Uterus (tissue), 2 donors: ENCODE measurements at regions not wholly inside any gene's neighbourhood (a gene's known extent, or its start where the extent isn't known, plus 50 kb on each side); places are given as distances from the start of the nearest gene placed in this dataset.

Source experiments
- CTCF ChIP-seq, 4 experiments: fragments of 200-600 bp in 2 of 4; fragments of 450-650 bp in 2 of 4; sonication (generic) in 2 of 4; IDR thresholded peaks; one replicate each; pipeline ENCODE4 v1.5.1; 2016 to 2019; ENCODE audit warnings: antibody characterized with exemption in 4 of 4, mild to moderate bottlenecking in 2 of 4, moderate library complexity in 1 of 4
- POLR2A ChIP-seq, 2 donors: fragments of 450-650 bp; IDR thresholded peaks; one replicate each; pipeline ENCODE4 v1.6.1; 2016; ENCODE audit warnings: antibody characterized with exemption in 2 of 2, mild to moderate bottlenecking in 1 of 2, moderate library complexity in 1 of 2

DNA sequence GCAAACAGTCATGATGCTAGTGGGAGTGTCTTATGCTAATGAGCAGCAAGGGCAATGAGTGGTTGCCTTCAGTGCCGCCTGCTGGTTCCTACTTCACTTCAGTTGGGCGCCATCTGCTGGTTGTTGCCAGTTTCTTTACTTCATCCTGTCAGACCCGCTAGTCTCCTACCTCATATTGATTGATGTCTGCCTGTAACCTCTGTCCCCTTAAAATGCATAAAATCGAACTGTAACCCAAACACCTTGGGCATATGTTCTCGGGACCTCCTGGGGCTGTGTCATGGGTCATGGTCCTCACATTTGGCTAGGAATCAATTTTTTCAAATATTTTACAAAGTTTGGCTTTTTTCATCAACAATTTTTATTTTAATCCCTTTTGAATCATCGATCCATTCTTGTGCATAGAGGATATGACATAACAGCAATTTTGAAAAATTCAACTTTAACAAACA is 62.8 kb upstream of the C7orf33 start:
- TF ChIP-seq CTCF (IDR thresholded peaks at IDR 0.05) (peak; percentile 20 to 36 (median 30)), POLR2A (IDR thresholded peaks at IDR 0.05) (no peak)
